Lung microvascular endothelial cell (primary cell): ENCODE measurements at regions not wholly inside any gene's neighbourhood (a gene's known extent, or its start where the extent isn't known, plus 50 kb on each side); places are given as distances from the start of the nearest gene placed in this dataset.

ENCODE experiments used
- DNase-seq, 2 donors: peaks; one replicate each; pipeline versions ENCODE4 v3.0.0 to v3.0.0-alpha.2; 2010; ENCODE audit warnings: low read depth in 2 of 2

GRCh38 chr13:89786531-89786930 is 1561.0 kb upstream of the MIR17HG start:
- no peak for DNase-seq

- no peak for DNase-seq
Observed at GRCh38 chr13:89790696-89791095, 1556.8 kb upstream of the MIR17HG start.

- DNase-seq = no peak
Observed at GRCh38 chr13:89791971-89792630, 1555.4 kb upstream of the MIR17HG start.

- DNase-seq = no peak
Observed at GRCh38 chr13:89796196-89796595, 1551.3 kb upstream of the MIR17HG start.

GRCh38 chr13:89803839-89804238 is 1543.6 kb upstream of the MIR17HG start:
- DNase-seq = peak in 1 of 2 donors; percentile 71

GRCh38 chr13:89806594-89806993 is 1540.9 kb upstream of the MIR17HG start:
- no peak for DNase-seq

DNA sequence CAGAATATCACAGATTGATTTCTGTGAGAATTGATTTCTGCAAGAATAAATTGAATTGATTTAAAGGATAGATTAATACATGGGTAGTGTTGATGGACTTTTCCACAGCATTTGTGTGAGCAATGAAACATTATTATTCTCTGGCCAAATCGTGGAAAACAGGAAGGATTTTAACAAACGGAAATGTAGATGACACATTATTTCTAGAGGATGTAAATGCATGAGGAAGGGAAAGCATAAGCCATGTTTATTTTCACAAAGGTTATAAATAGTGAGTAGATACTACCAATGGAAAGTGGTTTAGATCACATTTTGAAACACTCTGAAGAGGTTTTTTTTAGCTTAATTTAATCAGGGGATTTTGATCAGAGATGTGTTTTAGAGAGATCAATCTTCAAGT is 1534.6 kb upstream of the MIR17HG start:
- DNase-seq = peak; percentile 9 to 88

DNA sequence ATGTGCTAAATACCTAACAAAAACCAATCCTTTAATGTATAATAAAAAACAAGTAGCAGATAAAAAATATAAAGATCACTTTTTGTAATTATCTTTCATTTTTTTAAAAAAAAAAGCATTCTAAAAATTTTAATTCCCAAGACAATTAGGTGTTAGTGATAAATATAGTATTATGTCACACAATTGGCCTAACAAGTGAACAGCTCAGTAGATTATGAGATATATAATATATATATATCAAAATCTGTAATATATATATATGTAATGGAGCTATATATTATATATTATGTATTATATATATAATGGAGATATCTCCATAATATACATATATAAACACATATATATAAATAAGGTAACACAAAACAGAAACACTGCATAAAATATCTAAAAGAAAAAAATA is 1531.1 kb upstream of the MIR17HG start:
- no peak for DNase-seq

DNA sequence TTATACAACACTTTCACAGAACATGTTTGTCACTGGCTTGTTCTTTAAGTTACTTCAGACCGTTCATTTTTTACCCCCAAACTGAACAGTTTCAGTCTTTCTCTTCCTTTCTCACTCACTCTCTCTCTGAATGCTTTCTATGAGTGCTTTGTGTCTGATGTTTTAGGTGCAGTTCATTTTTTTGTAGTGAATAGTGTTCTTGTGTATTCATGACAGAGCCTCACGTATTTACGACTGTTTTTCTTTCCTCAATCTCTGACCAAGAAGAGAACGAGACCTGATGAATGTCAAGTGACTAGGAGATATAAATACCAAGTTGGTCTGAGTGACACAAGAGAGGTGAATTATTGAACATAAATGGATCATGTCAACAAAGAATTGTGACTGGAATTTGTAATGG is 1525.0 kb upstream of the MIR17HG start:
- DNase-seq = no peak

GRCh38 chr13:89827552-89827951 is 1519.9 kb upstream of the MIR17HG start:
- DNase-seq = no peak

DNA sequence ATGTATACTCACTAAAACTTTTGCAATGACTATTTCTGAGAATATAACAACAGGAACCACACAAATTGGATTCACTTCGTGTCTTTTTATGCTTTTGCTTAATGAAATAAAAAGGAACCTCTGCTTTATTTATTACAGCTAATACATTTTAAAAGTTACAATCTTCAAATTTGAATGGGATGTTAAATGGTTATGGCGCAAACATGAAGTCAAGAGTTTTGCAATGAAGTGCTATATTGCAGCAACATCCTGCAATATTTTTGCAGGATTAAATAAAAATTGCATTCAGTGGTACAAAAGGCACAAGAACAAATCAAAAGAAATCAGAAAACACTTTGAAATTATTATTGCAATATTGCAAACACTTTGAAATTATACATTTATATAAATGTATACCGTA is 1519.0 kb upstream of the MIR17HG start:
- DNase-seq = no peak

GRCh38 chr13:89831157-89831556 is 1516.3 kb upstream of the MIR17HG start:
- DNase-seq = no peak

- DNase-seq = no peak
Observed at GRCh38 chr13:89832827-89833226, 1514.7 kb upstream of the MIR17HG start.

- no peak for DNase-seq
Observed at GRCh38 chr13:89843621-89844020, 1503.9 kb upstream of the MIR17HG start.

DNA sequence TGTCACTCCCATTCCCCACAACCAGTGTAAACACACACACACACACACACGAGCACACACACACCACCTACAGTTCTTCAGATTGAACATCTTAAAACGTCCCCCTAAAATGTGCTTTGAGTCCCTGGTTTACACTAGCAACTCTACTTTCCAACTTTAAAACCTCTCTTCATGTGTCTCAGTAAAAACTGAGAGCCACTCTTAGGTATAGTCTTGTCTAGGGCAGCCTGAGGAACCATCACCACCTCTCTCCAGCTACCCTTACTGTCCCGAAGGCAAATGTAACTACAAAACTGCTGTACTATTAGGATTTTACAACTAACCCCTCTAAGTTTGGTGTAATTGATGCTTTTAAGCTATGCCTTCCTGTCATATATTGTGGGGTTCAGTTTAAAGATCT is 1501.6 kb upstream of the MIR17HG start:
- no peak for DNase-seq

GRCh38 chr13:89846926-89847585 is 1500.4 kb upstream of the MIR17HG start:
- DNase-seq = peak in 1 of 2 donors; percentile 20

- DNase-seq = no peak
Observed at GRCh38 chr13:89852570-89852969, 1494.9 kb upstream of the MIR17HG start.

- no peak for DNase-seq
Observed at GRCh38 chr13:89856512-89856911, 1491.0 kb upstream of the MIR17HG start.

GRCh38 chr13:89857502-89857901 is 1490.0 kb upstream of the MIR17HG start:
- no peak for DNase-seq

DNA sequence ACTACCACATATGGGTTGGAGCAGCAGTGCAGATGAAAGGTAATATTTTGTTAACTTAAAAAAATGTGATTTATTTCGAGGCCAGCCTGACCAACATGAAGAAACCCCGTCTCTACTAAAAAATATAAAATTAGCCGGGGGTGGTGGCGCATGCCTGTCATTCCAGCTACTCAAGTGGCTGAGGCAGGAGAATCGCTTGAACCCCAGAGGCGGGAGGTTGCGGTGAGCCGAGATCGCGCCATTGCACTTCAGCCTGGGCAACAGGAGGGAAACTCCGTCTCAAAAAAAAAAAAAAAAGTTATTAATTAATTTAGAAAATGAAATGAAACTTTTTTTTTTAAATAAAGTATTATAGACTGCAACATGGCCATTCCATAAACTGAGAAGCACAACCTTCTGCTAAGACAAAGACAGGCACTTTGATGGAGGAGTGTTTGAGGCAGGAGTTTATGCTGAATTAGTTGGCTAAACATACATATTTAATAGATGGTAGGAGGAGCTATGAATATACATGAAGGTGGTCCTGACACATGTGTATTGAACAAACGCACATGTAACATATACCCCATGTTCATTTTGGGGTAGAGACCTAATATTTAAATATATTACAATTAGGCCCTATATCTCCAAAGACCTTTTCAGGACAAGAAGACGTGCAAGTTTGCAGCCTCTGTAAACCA is 1485.3 kb upstream of the MIR17HG start:
- DNase-seq = no peak

GRCh38 chr13:89862691-89863036 is 1484.8 kb upstream of the MIR17HG start:
- DNase-seq = peak in 1 of 2 donors; percentile 1

DNA sequence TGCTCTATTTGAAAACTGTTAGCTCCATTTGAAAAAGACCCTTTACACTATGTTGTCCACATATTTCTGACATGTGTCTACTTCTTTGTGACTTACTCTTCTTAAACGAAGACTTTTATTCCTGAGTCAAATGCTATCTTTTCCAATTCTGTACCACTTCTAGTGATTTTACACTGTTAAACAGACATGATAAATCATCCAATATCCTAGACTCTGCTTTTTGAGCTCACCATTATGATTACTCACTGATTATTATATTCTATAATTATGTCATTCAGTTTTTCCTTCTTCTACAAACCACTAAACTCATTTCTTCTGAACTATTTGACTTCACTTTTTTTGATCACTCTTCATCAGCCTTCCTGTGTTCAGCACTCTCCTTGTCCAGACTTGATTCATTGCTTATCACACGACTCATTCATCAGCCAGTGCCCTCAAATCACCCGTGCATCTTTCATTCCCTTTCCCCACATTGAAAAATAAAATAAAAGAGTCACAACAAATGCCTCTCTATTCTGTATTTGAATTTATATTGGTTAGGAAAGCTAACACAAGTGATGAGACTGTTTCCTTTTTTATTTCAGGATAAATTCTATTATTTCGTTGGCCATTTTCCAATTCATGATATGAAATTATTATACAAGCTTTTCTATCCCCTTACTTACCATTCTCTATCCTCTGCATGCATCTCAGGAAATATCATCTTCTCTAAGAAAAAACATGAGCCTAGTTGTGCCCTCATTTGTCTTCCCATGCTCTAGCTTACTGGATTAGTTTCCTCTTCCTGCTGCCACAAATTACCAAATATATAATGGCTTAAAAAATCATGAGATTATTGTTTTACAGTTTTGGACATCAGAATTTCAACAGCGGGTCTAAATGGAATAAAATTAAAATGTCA is 1482.1 kb upstream of the MIR17HG start:
- no peak for DNase-seq
